ENCODE measurements at regions not wholly inside any gene's neighbourhood (a gene's known extent, or its start where the extent isn't known, plus 50 kb on each side); places are given as distances from the start of the nearest gene placed in this dataset.
A peak's percentile ranks its signal among the peaks of the same experiment; 100 is the strongest.

- H3K9me3 Mint-ChIP-seq (ENCODE audit: unreplicated experiment), result no peaks in the 10 kb centered on the region
- Histone ChIP-seq H3K4me2 (ENCODE audit: low read length) (no peak overlapping the region), H3K79me2 (ENCODE audit: insufficient read depth, low read length) (no peaks in the 10 kb centered on the region), H2AFZ (ENCODE audit: low read depth, low read length) (no peak overlapping the region), H4K20me1 (ENCODE audit: insufficient read depth, low read length) (no peaks in the 10 kb centered on the region), H3K9ac (ENCODE audit: low read length) (no peak overlapping the region), H3K4me1 (ENCODE audit: insufficient read depth, low read length) (peaks cover 28% of the 10 kb centered on the region), H3K4me3 (ENCODE audit: insufficient read depth, low read depth, low read length) (no peak overlapping the region), H3K36me3 (ENCODE audit: insufficient read depth, low read length) (no peaks in the 10 kb centered on the region), H3K27me3 (ENCODE audit: insufficient read depth, low read length) (no peaks in the 10 kb centered on the region), H3K9me3 (ENCODE audit: insufficient read depth, low read depth, low read length) (no peaks in the 10 kb centered on the region), H3K27ac (ENCODE audit: low read depth, low read length) (no peak overlapping the region)
- TF ChIP-seq CTCF (IDR thresholded peaks at IDR 0.05; ENCODE audit: insufficient read depth, low read depth, low read length) (no peak), EZH2 (IDR thresholded peaks at IDR 0.05; ENCODE audit: insufficient read depth, low read length) (no peak)
- no peak overlapping the region for H3K4me3 Mint-ChIP-seq (ENCODE audit: unreplicated experiment)
- no peaks in the 10 kb centered on the region for H3K36me3 Mint-ChIP-seq (ENCODE audit: low read depth, unreplicated experiment)
- H3K4me1 Mint-ChIP-seq (ENCODE audit: low read depth, unreplicated experiment), result peaks cover 58% of the 10 kb centered on the region
- no peak for FAIRE-seq
- no peak overlapping the region for H3K27ac Mint-ChIP-seq (ENCODE audit: unreplicated experiment)
- no peak for DNase-seq (ENCODE audit: low read depth)
- peaks cover 12% of the 10 kb centered on the region for H3K27me3 Mint-ChIP-seq (ENCODE audit: low read depth, unreplicated experiment)
Observed at GRCh38 chr12:42760550-42760949, 171.0 kb upstream of the PRICKLE1 start.

DNA sequence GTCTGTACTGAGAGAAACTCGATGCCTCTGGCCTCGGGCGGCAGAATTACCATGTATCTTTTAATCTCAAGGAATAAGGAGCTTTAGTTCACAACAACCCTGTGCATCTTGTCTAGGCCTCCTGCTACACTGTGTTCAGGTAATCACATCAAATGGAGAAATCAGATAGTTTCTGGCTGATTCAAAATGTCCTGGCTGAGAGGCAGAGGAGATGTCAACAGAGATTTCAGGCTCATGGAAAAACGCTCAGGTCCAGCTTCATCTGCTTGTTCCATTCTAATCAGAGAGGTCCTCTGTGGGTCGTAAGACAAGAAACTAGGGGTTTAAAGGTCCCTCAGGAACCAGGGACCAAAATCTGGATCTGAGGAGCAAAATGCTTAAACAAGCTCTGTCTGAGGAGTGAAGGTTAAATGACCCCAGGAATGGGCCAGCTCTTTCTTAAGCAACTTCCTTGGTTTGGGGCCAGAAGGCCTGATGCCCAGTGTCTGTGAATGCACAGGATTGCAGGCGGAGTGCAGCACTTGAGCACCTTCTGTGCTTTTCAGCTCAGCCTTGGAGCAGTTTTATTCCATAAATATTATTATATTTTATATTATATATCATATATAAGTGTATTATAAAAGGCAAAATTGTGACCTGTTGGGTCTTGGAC is 170.2 kb upstream of the PRICKLE1 start:
- Mint-ChIP-seq H3K36me3 (ENCODE audit: low read depth, unreplicated experiment) (no peaks in the 10 kb centered on the region), H3K9me3 (ENCODE audit: unreplicated experiment) (no peaks in the 10 kb centered on the region), H3K27ac (ENCODE audit: unreplicated experiment) (peak overlapping the region; percentile 50), H3K4me3 (ENCODE audit: unreplicated experiment) (no peak overlapping the region), H3K27me3 (ENCODE audit: low read depth, unreplicated experiment) (peaks cover 12% of the 10 kb centered on the region), H3K4me1 (ENCODE audit: low read depth, unreplicated experiment) (peaks cover 58% of the 10 kb centered on the region)
- no peaks in the 10 kb centered on the region for H3K9me3 ChIP-seq (ENCODE audit: insufficient read depth, low read depth, low read length)
- H3K27me3 ChIP-seq (ENCODE audit: insufficient read depth, low read length), result no peaks in the 10 kb centered on the region
- no peaks in the 10 kb centered on the region for H3K79me2 ChIP-seq (ENCODE audit: insufficient read depth, low read length)
- no peak overlapping the region for H3K4me3 ChIP-seq (ENCODE audit: insufficient read depth, low read depth, low read length)
- FAIRE-seq (no peak), DNase-seq (ENCODE audit: low read depth) (peak; percentile 63)
- H3K36me3 ChIP-seq (ENCODE audit: insufficient read depth, low read length), result no peaks in the 10 kb centered on the region
- no peak for TF ChIP-seq EZH2 (IDR thresholded peaks at IDR 0.05; ENCODE audit: insufficient read depth, low read length)
- no peak for TF ChIP-seq CTCF (IDR thresholded peaks at IDR 0.05; ENCODE audit: insufficient read depth, low read depth, low read length)
- no peak overlapping the region for H3K9ac ChIP-seq (ENCODE audit: low read length)
- H3K27ac ChIP-seq (ENCODE audit: low read depth, low read length), result no peak overlapping the region
- H2AFZ ChIP-seq (ENCODE audit: low read depth, low read length), result no peak overlapping the region
- H4K20me1 ChIP-seq (ENCODE audit: insufficient read depth, low read length), result no peaks in the 10 kb centered on the region
- peaks cover 28% of the 10 kb centered on the region for H3K4me1 ChIP-seq (ENCODE audit: insufficient read depth, low read length)
- H3K4me2 ChIP-seq (ENCODE audit: low read length), result no peak overlapping the region

- Mint-ChIP-seq H3K27ac (ENCODE audit: unreplicated experiment) (peak overlapping the region; percentile 50), H3K4me1 (ENCODE audit: low read depth, unreplicated experiment) (peaks cover 58% of the 10 kb centered on the region), H3K27me3 (ENCODE audit: low read depth, unreplicated experiment) (peaks cover 6% of the 10 kb centered on the region), H3K36me3 (ENCODE audit: low read depth, unreplicated experiment) (no peaks in the 10 kb centered on the region), H3K4me3 (ENCODE audit: unreplicated experiment) (no peak overlapping the region), H3K9me3 (ENCODE audit: unreplicated experiment) (no peaks in the 10 kb centered on the region)
- Histone ChIP-seq H2AFZ (ENCODE audit: low read depth, low read length) (no peak overlapping the region), H3K4me3 (ENCODE audit: insufficient read depth, low read depth, low read length) (no peak overlapping the region), H3K9ac (ENCODE audit: low read length) (no peak overlapping the region), H3K4me2 (ENCODE audit: low read length) (no peak overlapping the region), H3K27ac (ENCODE audit: low read depth, low read length) (no peak overlapping the region), H3K27me3 (ENCODE audit: insufficient read depth, low read length) (no peaks in the 10 kb centered on the region), H3K36me3 (ENCODE audit: insufficient read depth, low read length) (no peaks in the 10 kb centered on the region), H4K20me1 (ENCODE audit: insufficient read depth, low read length) (no peaks in the 10 kb centered on the region), H3K79me2 (ENCODE audit: insufficient read depth, low read length) (no peaks in the 10 kb centered on the region), H3K4me1 (ENCODE audit: insufficient read depth, low read length) (peaks cover 28% of the 10 kb centered on the region), H3K9me3 (ENCODE audit: insufficient read depth, low read depth, low read length) (no peaks in the 10 kb centered on the region)
- TF ChIP-seq EZH2 (IDR thresholded peaks at IDR 0.05; ENCODE audit: insufficient read depth, low read length) (no peak), CTCF (IDR thresholded peaks at IDR 0.05; ENCODE audit: insufficient read depth, low read depth, low read length) (no peak)
- peak; percentile 16 for DNase-seq (ENCODE audit: low read depth)
- FAIRE-seq, result no peak
Observed at GRCh38 chr12:42758806-42759205, 169.3 kb upstream of the PRICKLE1 start.
